KOPT-K1 (cell line): ENCODE measurements at regions not wholly inside any gene's neighbourhood (a gene's known extent, or its start where the extent isn't known, plus 50 kb on each side); places are given as distances from the start of the nearest gene placed in this dataset.
"Not testable (repeated sequence)": the region's sequence is repeated elsewhere in the genome, so short reads cannot be mapped to it uniquely, and the experiment has no call there.

Source experiments
- H3K27ac ChIP-seq: fragments of 200-600 bp; sonication (generic); 2 replicates; pipeline ENCODE4 v1.5.1; 2016; ENCODE audit warnings: antibody characterized with exemption, mild to moderate bottlenecking, low read depth, low read length; ENCODE audit not compliant: poor library complexity, severe bottlenecking
- H3K36me3 ChIP-seq: fragments of 200-600 bp; sonication (generic); 2 replicates; pipeline ENCODE4 v1.5.1; 2017; ENCODE audit warnings: antibody characterized with exemption, mild to moderate bottlenecking, low read length, moderate library complexity; ENCODE audit not compliant: insufficient read depth
- H3K9me3 ChIP-seq: fragments of 200-600 bp; sonication (generic); 2 replicates; pipeline ENCODE4 v1.5.1; 2017; ENCODE audit warnings: antibody characterized with exemption, low read length, mild to moderate bottlenecking; ENCODE audit not compliant: insufficient read depth, poor library complexity, severe bottlenecking

DNA sequence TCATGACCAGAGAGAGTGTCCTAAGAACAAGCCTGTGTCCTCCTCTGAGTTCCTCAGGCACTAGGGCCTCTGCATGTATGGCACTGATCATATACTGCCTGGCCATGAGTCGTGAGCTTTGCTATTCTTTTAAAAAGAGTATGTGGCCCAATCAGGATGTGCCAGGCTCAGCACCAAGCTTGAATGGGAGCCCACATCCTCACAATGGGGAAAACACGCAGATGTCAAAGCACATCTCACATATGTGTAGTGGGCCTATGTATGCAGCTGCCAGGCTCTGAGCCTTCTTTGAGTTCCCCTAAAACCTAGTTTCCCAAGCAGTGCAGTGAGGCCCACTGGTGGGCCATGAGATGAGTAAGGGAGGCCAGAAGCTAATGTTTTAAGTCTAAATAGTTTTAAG is 69.9 kb upstream of the SLC1A4 start:
- Histone ChIP-seq H3K27ac (peak overlapping the region; percentile 73), H3K9me3 (no peaks in the 10 kb centered on the region)

DNA sequence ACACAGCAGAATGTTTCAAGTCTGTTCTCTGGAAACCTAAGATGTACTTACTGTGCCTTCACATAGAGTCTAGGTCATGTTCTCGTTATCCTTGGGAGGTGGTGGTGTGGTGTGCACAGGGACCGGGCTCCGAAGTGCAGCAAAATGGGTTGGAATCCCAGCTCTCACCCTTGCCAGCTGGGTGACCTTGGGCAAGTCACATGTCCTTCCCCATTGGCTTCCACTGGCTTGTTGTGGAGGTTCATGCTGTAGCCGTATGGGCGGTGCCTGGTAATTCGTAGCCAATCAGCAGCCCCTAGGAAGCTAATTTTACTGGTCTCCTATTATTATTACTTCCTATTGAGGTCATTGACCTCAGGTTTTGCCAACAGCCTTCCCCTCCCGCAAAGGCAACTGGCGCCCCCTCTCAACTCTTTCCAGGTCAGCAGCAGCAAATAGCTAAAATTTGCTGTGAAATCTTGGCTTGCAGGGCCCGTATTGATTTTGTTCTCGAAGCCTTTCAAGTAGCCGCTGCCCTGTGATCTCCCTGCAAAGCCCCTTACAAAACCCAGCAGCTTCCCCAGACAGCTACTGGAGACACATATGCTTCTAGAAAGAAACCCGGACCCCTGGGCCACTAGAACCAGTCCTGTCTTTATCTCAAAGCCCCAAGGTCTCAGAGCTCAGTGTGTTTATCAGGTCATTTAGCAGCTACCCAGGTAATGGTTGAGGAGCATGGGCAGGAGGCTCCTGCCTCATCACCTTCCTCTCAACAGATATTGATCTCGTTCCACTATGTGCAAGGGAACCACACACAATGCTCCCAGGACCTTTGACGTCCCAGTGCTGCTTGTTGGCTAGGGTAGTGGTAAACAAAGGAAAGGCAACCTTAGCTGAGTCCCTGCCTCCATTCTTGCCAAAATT is 66.5 kb upstream of the SLC1A4 start:
- H3K36me3 ChIP-seq = no peaks in the 10 kb centered on the region
- peaks cover 28% of the 10 kb centered on the region for H3K9me3 ChIP-seq
- H3K27ac ChIP-seq = no peak overlapping the region

More for the DNA sequence above, 69.9 kb upstream of the SLC1A4 start:
- H3K36me3 ChIP-seq = no peaks in the 10 kb centered on the region

DNA sequence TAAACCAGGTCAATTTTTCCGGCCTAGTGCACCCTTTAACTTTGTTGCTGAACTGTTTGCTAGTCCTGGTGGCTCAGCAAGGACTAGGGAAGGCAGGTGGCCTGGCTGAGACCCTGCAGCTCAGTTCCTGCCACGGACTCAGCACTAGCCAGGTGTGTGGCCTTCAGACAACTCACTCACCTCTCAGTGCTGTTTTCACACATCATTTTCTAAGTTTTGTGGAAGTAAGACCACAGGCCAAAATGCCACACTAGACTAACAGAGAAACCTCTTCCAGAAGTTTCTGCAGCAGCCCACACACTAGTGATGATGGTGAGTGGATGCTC is 65.9 kb upstream of the SLC1A4 start:
- Histone ChIP-seq H3K27ac (no peak overlapping the region), H3K36me3 (no peaks in the 10 kb centered on the region), H3K9me3 (peaks cover 28% of the 10 kb centered on the region)

DNA sequence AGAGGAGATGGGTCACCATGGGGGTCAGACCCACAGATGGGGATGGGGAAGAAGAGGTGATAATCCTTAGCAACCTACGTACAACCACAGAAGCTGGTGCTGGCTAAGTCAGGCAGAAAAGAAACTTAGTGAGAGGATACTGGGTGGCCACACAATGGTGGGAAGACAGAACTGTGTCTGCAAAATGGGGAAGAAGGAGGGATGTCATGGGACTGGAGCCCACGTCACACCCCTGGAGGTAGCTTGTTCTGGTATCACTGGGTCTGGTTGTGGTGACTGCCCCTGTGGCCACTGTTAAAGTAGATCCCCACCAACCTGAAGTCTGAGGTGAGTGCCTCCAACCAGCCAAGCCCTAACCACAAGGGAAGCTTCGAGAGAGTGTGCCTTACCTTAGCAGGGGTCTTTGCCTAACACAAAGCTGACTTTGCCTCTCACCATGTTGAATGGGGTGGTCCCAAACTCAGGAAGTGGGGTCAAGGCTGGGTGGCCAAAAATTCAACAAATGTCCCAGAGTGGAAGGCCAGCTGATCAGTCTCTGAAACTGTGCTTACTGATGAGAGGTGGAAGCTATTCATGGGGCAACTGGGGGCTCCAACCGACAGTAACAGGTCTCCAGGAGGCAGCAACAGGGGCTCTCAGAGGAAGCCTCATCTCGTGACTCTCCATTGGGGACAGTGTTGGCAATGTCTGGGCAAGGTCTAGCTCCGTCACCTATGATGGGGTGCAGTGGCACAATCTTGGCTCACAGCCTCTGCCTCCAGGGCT is 64.8 kb upstream of the SLC1A4 start:
- Histone ChIP-seq H3K9me3 (peaks cover 28% of the 10 kb centered on the region), H3K27ac (no peak overlapping the region), H3K36me3 (no peaks in the 10 kb centered on the region)

DNA sequence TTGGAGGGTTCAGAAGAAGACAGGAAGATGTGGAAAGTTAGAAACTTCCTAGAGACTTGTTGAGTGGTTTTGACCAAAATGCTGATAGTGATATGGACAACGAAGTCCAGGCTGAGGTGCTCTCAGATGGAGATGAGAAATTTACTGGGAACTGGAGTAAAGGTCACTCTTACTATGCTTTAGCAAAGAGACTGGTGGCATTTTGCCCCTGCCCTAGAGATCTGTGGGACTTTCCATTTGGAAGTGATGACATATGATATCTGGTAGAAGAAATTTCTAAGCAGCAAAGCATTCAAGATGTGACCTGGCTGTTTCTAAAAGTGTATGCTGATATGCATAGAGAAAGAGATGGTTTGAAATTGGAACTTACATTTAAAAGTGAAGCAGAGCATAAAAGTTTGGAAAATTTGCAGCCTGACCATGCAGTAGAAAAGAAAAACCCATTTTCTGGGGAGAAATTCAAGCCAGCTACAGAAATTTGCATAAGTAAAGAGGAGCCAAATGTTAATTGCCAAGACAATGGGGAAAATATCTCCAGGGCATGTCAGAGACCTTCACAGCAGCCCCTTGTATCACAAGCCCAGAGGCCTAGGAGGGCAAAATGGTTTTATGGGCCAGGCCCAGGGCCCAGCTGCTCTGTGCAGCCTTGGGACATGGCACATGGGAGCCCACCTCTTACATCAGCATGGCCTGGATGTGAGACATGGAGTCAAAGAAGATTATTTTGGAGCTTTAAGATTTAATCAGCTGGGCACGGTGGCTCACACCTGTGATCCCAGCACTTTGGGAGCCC is 63.1 kb upstream of the SLC1A4 start:
- peaks cover 28% of the 10 kb centered on the region for H3K9me3 ChIP-seq
- not testable (repeated sequence) for H3K27ac ChIP-seq, H3K36me3 ChIP-seq

DNA sequence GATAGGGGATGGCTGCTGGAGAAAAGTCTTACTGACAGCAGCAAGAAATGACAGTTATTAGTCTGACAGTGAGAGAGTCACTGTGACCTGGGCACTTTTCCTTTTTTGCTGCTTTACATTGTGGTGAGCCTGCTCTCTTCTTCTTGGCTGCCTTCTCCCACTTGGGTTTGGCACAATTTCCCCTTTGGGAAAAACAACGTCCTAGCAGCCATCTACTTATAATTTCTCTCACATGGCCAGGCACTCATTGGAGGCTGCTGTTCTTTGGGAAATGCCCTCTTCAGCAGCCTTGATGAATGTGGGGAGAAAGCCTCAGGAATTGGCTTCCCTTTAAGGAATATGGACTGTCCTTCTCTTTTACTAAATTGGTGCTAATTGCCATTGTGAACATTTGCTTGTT is 60.4 kb upstream of the SLC1A4 start:
- no peak overlapping the region for H3K27ac ChIP-seq
- H3K36me3 ChIP-seq = no peaks in the 10 kb centered on the region
- H3K9me3 ChIP-seq = peaks cover 28% of the 10 kb centered on the region

DNA sequence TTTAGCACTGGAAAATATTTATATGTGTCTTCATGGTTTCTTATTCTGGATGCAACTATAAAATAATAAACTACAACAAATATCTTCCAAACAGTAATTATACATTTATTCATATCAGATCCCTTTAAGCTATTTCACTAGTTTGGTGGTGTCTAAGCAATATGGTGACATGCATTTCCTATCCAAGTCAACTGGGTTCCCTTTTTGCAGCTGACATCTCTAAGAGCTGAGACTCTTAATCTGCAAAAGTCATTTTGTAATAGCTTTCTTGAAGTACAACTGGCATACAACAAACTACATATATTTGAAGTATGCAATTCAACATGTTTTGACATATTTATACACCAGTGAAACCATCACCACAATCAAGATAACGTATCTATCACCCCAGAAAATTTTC is 59.9 kb upstream of the SLC1A4 start:
- Histone ChIP-seq H3K36me3 (no peaks in the 10 kb centered on the region), H3K9me3 (peaks cover 28% of the 10 kb centered on the region), H3K27ac (no peak overlapping the region)

DNA sequence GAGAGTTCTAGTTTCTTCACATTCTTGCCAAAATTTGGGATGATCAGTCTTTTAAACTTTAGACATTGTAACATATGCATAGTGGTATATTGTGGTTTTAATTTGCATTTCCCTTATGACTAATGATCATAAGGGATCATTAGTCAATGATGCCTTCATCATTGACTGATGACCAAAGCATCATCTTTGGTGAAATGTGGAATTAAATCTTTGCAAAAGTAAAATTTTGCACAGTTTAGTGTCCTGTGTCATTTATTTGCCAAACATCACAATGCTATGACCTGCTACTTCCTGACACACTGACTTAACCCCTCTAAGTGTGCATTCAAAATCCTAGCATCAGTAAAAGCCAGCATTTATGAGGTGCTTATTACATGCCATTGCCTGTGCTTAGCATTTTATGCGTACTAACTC is 58.9 kb upstream of the SLC1A4 start:
- Histone ChIP-seq H3K9me3 (peaks cover 25% of the 10 kb centered on the region), H3K27ac (no peak overlapping the region), H3K36me3 (no peaks in the 10 kb centered on the region)

DNA sequence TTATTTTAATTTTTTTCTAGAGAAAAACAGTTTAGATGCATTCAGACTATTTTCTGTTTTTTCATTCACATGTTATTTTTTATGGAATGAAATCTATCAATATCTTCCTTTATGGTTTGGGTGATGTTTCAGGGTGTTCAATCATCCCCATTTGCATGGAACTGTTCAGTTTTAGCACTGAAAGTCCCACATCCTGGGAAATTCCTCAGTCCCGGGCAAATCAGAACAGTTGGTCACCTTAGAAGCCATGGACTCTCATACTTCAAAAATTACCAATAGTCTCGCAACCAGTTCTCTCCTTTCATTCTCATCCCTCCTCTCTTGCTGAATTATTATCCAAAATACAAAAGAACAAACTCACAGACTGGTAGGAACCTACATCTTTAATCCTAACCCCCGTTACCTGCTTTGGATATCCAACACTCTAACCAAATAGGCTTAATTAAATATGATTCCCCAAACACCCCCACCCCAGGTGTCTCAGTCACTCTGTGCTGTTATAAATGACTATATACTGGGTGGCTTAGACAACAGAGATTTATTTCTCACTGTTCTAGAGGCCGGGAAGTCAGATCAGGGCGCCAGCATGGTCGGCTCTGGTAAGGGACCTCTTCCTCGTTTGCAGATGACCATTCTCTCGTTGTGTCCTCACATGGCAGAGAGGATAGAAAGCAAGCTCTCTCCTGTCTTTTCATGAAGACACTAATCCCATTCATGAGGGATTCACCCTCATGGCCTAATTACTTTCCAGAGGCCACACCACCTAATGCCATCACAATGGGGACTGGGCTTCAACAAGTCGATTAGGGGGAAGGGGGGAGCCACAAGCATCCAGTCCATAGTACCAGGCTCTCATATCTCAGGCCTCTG is 57.7 kb upstream of the SLC1A4 start:
- Histone ChIP-seq H3K9me3 (peaks cover 23% of the 10 kb centered on the region), H3K27ac (no peak overlapping the region), H3K36me3 (no peaks in the 10 kb centered on the region)

DNA sequence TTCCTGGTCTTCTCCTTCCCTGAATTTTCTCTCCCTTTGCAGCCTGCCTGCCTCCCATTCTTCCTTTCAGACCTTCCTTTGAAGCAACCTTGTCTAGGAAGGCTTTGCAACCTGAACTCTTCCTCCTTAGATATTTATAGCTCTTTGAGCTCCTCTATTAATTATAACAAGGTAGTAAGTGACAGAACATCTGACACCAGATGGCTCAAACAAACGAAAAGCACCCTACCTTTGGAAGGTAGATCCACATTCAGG is 57.2 kb upstream of the SLC1A4 start:
- Histone ChIP-seq H3K27ac (no peak overlapping the region), H3K9me3 (peaks cover 18% of the 10 kb centered on the region), H3K36me3 (no peaks in the 10 kb centered on the region)

DNA sequence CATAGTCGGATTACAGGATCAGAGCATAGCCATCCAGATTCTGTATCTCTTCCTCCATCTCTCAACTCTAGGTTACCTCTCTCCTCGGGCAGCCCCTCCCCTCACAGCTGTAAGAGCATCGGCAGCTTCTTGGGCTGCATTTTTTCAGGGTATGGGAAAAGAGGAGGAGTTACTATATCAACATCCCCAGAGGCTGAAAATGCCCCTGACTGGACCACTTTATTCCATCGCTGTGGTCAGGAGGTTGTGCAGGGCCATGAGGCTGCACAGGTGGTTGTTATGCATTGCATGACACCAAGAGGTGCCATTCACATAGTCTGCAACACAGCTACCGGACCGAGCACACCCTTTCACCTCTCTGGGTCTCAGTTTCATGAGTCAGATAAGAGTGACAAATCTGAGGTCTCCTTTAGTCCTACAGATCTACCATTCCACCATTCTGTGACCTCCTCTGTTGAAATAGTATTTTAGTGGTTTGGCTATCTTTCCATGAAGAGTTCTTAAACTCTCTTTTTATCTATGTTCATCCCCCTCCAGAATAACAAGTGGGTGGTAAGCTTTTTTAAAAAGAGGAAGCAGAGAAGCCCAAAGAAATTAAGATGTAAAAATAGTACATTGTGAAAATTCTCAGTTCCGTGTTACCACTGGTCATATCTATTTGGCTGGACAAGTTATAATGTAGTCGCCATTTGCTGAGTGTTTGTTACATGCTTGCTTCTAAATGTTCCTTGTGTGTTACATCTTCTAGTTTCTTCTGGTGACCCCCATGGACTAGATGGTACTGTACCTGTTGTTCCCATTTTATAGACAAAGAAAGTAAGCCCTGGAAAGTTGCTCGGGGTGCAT is 56.6 kb upstream of the SLC1A4 start:
- H3K27ac ChIP-seq = no peak overlapping the region
- no peaks in the 10 kb centered on the region for H3K36me3 ChIP-seq
- peaks cover 12% of the 10 kb centered on the region for H3K9me3 ChIP-seq

DNA sequence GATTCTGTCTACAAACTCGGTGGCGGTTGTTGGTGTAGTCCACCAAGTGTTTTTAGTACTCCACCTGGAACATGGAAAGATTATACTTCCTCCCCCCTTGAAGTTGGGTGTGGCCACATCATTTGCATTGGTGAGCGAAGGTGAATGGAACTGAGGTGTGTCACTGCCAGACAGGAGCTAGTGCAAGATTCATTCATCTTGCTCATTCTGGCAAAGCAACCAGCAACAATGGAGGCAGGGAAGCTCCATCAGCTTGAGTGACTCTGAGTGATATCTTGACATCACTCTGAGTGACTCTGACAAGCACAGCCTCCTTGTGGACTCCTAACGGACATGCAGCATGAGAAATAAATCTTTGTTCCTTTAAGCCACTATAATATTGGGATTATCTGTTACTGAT is 54.7 kb upstream of the SLC1A4 start:
- peaks cover 10% of the 10 kb centered on the region for H3K9me3 ChIP-seq
- no peak overlapping the region for H3K27ac ChIP-seq
- no peaks in the 10 kb centered on the region for H3K36me3 ChIP-seq

DNA sequence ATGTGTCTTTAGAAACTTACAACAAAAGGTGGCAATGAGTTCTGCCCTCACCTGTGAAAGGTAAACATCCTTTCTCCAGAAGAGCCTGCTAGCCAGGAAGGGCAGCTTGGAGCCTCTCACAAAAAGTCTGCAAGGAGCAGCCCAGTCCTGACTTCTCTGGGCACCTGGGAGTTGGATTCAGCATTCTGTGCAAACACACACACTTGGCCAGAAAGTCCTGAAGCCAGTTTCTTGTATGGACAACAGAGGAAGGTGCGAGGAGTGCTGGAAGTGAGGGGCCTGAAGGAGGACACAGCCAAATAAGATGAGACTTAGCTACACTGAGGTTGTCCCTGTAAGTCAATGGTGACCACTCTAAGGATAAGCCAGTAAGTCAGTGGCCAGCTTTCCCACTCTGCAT is 52.4 kb upstream of the SLC1A4 start:
- no peaks in the 10 kb centered on the region for H3K36me3 ChIP-seq
- peaks cover 10% of the 10 kb centered on the region for H3K9me3 ChIP-seq
- H3K27ac ChIP-seq = no peak overlapping the region

DNA sequence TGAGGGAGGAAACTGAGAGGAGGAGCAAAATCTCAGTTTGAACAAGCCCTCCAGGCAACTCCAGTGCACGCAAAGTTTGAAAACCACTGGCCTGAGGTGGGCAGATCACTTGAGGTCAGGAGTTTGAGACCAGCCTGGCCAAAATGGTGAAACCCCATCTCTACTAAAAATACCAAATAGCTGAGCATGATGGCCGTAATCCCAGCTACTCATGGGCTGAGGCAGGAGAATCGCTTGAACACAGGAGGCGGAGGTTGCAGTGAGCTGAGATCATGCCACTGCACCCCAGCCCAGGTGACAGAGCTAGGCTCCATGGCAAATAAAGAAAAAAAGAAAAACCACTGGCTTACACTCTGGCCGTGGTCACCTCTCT is 51.9 kb upstream of the SLC1A4 start:
- peak overlapping the region; percentile 50 for H3K27ac ChIP-seq
- not testable (repeated sequence) for H3K36me3 ChIP-seq
- peaks cover 10% of the 10 kb centered on the region for H3K9me3 ChIP-seq
